ENCODE measurements at regions not wholly inside any gene's neighbourhood (a gene's known extent, or its start where the extent isn't known, plus 50 kb on each side); places are given as distances from the start of the nearest gene placed in this dataset.
"Not testable (repeated sequence)": the region's sequence is repeated elsewhere in the genome, so short reads cannot be mapped to it uniquely, and the experiment has no call there.

- not testable (repeated sequence) for TF ChIP-seq POLR2A, POLR2AphosphoS5, SPI1 (IDR thresholded peaks at IDR 0.05; ENCODE audit: low read depth, low read length)
Measured at GRCh38 chr5:100983601-100984000, 80.5 kb upstream of the ST8SIA4 start.
